ENCODE measurements at regions not wholly inside any gene's neighbourhood (a gene's known extent, or its start where the extent isn't known, plus 50 kb on each side); places are given as distances from the start of the nearest gene placed in this dataset.

- H3K4me1 ChIP-seq: no peaks in the 10 kb centered on the region
- H3K27me3 ChIP-seq: no peaks in the 10 kb centered on the region
- no peaks in the 10 kb centered on the region for H3K36me3 ChIP-seq
- intact Hi-C loops (cut with DNase I): no loop called here
- no peak for ATAC-seq
- no peak for DNase-seq
- no peaks in the 10 kb centered on the region for H3K9me3 ChIP-seq
- 44 to 59% methylated on average over 2 of the region's 2 CpGs for WGBS, 2 donors
- no peak for TF ChIP-seq CTCF (IDR thresholded peaks at IDR 0.05)
- FAIRE-seq: no peak
- H3K27ac ChIP-seq: no peak overlapping the region
- no peak overlapping the region for H3K4me3 ChIP-seq
Observed at GRCh38 chr1:106836708-106837107, 219.8 kb upstream of the PRMT6 start.

GRCh38 chr1:106843518-106843917 is 213.0 kb upstream of the PRMT6 start:
- Histone ChIP-seq H3K4me3 (no peak overlapping the region), H3K9me3 (no peaks in the 10 kb centered on the region), H3K27ac (no peak overlapping the region), H3K27me3 (no peaks in the 10 kb centered on the region), H3K4me1 (no peaks in the 10 kb centered on the region), H3K36me3 (no peaks in the 10 kb centered on the region)
- TF ChIP-seq CTCF (IDR thresholded peaks at IDR 0.05): no peak
- no peak for FAIRE-seq
- WGBS, 2 donors: 15 to 21% methylated on average over 4 of the region's 4 CpGs
- no peak for ATAC-seq
- intact Hi-C loops (cut with DNase I): no loop called here
- DNase-seq: no peak

- ATAC-seq: no peak
- no peak for FAIRE-seq
- no peak for TF ChIP-seq CTCF (IDR thresholded peaks at IDR 0.05)
- WGBS, 2 donors: 15 to 22% methylated on average over 1 of the region's 1 CpG
- Histone ChIP-seq H3K4me1 (no peaks in the 10 kb centered on the region), H3K9me3 (no peaks in the 10 kb centered on the region), H3K36me3 (no peaks in the 10 kb centered on the region), H3K27me3 (no peaks in the 10 kb centered on the region), H3K4me3 (no peak overlapping the region), H3K27ac (no peak overlapping the region)
- no peak for DNase-seq
- intact Hi-C loops (cut with DNase I): no loop called here
Observed at GRCh38 chr1:106846656-106847055, 209.8 kb upstream of the PRMT6 start.

- DNase-seq: no peak
- intact Hi-C loops (cut with DNase I): no loop called here
- no peak for TF ChIP-seq CTCF (IDR thresholded peaks at IDR 0.05)
- no peak for FAIRE-seq
- Histone ChIP-seq H3K4me3 (no peak overlapping the region), H3K27me3 (no peaks in the 10 kb centered on the region), H3K27ac (no peak overlapping the region), H3K36me3 (no peaks in the 10 kb centered on the region), H3K4me1 (no peaks in the 10 kb centered on the region), H3K9me3 (no peaks in the 10 kb centered on the region)
- no peak for ATAC-seq
Observed at GRCh38 chr1:106861110-106861509, 195.4 kb upstream of the PRMT6 start.

- H3K27me3 ChIP-seq: no peaks in the 10 kb centered on the region
- DNase-seq (no peak), ATAC-seq (no peak), FAIRE-seq (no peak)
- no peaks in the 10 kb centered on the region for H3K9me3 ChIP-seq
- TF ChIP-seq CTCF (IDR thresholded peaks at IDR 0.05): no peak
- no peak overlapping the region for H3K4me3 ChIP-seq
- WGBS, 2 donors: 32 to 54% methylated on average over 1 of the region's 1 CpG
- intact Hi-C loops (cut with DNase I): no loop called here
- H3K27ac ChIP-seq: no peak overlapping the region
- no peaks in the 10 kb centered on the region for H3K4me1 ChIP-seq
- H3K36me3 ChIP-seq: no peaks in the 10 kb centered on the region
Observed at GRCh38 chr1:106868828-106869227, 187.6 kb upstream of the PRMT6 start.

All from pancreas (tissue), 10 donors.